Hematopoietic multipotent progenitor cell (in vitro differentiated cells): ENCODE measurements at regions not wholly inside any gene's neighbourhood (a gene's known extent, or its start where the extent isn't known, plus 50 kb on each side); places are given as distances from the start of the nearest gene placed in this dataset.
A peak's percentile ranks its signal among the peaks of the same experiment; 100 is the strongest.

Experiments used
- DNase-seq, 3 donors: peaks; one replicate each; pipeline ENCODE4 v3.0.0-alpha.2; 2011 to 2015; ENCODE audit warnings: low read depth in 2 of 3, low spot score in 2 of 3

DNA sequence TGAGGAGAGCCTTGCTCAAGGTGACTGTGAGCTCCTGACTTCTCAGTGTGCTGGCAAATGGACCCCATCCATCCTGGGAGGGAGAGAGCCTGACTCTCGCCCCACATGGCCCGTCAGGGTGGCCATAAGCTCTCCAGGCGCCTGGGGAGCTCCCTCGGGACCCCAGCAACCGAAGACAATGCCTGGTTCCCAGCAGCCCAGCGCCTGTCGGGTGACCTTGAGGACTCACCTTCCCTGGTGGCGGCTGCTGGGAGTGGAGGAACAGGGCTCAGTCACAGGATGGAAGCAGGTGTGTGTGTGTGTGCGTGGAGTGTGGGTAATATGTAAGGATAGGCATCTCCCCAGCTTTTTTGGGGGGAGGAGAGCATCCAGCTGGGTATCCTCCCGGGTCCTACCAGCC is 190.3 kb downstream of the MELK start:
- no peak for DNase-seq

DNA sequence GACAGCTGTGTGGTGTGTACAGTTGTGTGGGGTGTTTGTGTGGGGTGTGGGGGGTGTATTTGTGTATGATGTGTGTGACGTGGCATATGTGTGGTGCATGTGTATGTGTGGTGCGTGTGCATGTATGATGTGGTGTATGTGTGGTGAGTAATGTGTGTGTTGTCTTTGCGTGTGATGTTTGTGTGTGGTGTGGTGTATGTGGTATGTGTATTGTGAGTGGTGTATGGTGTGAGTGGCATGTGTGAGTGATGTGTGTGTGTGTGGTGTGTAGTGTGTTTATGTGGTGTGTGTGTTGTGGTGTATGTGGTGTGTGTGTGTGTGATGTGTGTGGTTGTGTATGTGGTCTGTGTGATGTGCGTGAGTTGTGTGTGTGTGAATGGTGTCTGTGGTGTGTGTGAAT is 191.1 kb downstream of the MELK start:
- no peak for DNase-seq

DNA sequence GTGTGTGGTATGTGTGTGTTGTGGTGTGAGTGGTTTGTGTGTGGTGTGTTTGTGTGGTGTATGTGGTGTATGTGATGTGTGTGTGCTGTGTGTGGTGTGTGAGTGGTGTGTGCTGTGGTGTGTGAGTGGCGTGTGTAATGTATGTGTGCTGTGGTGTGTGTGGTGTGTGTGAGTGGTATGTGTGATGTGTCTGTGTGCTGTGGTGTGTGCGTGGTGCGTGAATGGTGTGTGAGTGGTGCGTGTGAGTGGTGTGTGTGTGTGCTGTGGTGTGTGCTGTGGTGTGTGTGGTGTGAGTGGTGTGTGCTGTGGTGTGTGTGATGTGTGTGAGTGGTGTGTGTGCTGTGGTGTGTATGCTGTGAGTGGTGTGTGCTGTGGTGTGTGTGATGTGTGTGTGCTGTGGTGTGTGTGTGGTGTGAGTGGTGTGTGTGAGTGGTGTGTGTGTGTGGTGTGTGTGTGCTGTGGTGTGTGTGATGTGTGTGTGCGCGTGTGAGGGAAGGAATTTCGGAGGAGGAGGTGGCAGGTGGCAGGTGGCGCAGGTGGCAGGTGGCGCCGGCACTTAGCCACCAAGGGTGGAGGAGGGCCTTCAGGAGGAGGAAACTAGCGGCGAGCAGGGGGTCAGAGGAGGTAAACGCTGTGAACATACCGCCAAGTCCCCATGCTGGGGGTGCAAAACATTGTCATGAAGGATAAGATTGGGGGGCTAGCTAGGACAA is 191.8 kb downstream of the MELK start:
- DNase-seq, result no peak

DNA sequence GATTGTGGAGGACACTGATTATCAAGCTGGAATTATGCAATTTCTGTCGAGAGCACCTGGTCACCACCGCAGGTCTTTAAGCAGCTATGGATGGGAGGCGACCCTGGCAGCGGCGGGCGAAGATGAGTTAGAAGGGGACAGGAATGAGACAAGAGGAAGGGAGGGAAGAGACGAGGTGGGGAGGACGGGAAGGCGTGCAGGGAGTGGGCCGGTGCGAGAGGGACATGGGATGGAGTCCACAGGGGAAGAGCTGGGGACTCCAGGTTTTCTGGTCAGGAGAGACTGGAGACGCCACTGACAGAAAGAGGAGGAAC is 192.3 kb downstream of the MELK start:
- DNase-seq, result no peak

DNA sequence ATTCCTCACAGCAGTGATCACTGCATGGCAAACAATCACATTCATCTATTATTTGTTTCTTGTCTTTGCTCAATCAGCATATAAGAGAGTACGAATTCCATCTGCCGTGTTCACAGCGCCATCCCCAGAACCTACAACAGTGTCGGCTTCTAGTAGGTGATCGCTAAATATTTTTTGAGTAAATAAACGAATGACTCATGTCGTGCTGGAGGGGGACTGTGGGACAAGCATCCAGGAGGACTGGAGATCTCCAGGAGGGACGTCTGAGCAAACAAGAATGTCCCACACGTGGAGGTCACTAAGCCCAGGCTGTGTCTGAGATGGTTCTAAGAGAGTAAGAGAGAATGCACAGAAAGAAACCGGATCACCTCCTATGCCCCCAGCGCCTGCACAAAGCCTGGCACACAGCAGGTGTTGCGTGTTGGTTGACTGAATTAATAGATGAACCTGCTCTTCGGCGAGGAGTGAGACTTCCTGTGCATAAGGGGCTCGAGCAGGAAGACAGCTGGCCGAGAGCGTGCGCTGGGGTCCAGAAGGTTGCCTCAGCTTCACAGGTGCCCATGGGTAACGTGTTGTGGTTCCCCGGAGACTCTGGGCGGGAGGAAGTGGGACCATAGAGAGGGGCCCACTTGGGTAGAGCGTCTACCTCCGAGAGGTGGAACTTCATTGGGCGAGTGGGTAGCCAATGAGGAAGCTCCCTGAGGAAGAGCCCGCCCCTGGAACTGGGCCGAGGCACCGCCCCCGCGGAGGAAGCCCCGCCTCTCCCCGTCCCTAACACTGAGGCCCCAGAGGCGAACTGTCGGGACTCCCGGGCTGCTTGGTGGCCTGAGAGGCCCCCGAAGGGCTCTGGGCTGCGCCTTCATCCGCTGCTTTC is 193.0 kb downstream of the MELK start:
- DNase-seq, result peak; percentile 70 to 96 (median 91)

DNA sequence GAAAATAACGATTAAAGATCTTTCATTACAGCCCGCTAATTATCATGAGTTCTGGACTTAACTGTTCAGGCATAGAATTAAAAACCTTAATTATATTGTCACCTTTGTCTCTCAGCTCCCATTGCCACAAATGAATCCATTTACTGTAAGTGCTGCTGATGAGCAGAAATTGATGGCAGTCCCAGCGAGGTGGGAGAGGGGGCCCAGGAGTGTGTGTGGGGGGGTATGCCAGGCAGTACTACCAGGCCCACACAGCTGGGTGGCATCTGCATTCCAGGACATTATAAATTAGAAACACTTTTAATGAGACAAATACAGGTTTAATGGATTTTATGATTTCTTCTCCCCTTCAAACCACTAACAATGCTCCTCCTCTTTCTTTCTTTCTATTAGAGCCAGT is 196.0 kb downstream of the MELK start:
- DNase-seq, result no peak

DNA sequence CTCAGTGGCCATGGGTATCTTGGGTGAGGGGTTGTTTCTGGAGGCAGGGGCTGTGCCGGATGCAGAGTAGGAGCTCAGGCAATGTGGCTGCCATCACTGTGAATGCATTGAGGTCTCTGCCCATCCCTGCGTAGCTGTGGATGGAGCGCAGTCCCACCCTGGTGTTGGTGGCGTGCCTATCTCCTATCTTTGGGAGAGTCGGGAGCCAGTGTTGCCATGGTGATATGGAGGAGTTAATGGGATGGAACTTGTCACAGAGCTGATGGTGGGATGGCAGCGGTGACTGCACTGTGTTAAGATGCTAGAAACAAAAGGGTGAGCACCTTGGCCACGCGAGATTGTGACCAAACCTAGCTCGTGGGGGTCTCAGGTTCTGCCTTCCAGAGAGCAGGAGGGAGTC is 197.3 kb downstream of the MELK start:
- DNase-seq, result no peak

DNA sequence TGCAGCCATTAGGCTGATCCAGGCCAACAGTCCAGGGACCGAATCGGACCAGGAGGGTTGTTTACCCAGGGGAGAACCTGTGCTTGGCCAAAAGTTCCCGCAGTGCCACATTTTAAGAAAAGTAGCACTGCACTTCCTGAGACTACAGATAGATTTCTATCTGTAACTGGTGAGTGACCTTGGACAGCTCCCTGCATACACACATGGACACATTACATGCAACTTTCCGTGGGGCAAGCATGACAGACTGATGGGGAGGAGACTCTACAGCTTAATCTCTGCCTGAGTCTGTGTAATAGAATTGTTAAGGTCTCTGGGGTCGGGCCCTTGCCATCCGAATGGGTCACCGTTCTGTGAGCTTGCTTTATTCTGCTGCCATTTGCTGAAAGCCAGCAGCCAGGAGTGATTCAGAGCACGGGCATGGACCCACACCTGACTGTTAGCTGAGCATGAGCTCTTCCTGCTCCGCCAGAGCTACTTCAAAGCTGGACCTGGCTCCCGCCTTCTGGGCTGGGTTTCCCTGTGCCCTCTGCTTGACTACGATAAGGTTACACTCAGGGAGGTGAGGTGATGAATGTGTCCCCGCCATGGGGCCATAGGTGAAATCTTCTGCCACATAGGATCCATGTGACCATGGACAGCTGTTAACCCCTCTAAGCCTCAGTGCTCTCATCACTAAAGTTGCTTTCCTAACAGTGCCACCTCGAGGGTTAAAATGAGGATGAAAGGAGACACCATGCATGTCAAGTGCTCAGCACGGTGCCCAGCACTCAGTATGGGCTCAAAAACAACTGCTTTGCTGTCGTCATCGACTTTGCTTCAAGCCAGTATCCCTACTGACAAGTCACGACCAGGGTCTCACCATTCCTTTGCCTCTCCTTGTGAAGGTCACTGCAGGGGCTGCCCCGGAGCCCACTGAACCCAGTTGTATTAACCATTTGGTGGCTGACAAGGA is 200.0 kb downstream of the MELK start:
- peak in 2 of 3 donors; percentile 29 to 60 for DNase-seq

DNA sequence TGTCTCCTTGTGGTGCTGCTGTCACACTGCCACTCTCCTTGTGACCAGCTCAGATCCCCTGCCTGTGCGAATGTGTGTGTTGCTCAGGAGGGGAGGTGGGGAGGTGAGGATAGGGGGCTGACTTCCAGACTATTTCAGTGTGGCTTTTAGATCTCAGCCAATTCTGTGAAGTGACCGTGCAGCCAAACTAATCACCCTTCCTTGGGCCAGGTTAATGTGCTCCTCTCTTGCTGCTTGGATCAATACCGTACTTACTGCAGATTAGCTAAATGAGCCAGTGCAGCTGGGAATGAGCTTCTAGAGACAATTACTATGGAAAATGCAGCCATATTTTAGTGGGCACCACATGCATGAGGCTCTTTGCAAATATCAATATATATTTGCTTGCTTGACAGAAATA is 206.0 kb downstream of the MELK start:
- no peak for DNase-seq

DNA sequence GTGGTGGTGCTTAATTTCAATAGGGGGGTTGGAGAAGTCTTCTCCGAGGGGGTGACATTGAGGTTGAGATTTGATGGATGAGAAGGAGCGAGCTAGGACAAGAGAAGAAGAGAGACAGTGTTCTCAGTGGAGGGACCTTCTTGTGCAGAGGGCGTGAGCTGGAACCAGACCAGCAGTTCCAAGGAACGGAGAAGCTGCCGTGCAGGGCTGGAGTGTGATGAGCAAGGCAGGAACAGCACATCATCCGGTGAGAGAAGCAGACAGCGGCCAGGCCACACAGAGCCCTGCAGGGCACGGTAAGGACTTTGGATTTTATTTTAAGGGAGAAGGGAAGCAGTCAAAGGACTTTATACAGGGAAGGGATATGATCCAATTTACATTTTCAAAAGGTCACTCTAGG is 206.9 kb downstream of the MELK start:
- DNase-seq, result no peak

DNA sequence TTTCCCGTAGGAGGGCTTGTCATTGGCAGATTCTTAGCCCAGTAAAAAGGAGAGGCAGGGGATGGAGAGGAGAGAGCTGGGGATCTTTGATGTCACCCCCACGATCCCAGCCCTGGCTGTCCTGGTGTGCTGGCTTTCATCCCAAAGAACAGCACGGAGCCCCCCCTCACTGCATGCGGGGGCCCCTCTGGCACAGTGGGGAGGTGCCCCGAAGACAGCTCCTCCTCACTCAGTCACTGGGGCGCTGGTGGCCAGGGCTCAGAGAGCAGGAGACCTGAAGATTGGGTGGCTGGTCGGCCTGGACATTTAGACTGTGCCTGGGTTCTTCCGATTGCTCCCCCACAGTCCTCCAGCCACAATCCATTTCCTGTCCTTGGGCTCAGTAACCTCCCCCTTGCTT is 207.5 kb downstream of the MELK start:
- no peak for DNase-seq

DNA sequence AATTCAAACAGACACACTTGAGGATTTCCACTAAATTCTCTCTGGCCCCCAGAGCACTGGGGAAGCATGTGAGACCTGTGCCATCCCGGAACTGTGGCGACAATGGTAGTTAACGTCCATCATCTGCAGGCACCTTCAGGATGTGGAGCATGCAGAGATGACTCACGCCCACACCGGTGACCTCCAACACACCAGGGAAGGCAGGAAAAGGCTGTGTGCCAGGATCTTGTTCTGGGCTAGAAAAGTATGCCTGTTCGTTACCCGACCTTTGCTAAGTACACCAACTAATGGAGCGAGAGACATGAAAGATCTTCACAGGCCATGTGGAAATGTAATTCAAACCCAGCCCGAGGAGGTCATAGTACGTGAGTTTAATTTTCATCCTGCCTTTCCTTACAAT is 208.8 kb downstream of the MELK start:
- no peak for DNase-seq
